HG02642 (cell line): ENCODE measurements at regions not wholly inside any gene's neighbourhood (a gene's known extent, or its start where the extent isn't known, plus 50 kb on each side); places are given as distances from the start of the nearest gene placed in this dataset.
"Not testable (repeated sequence)": the region's sequence is repeated elsewhere in the genome, so short reads cannot be mapped to it uniquely, and the experiment has no call there.

Experiments
- ATAC-seq: cut with Tn5 transposase; IDR thresholded peaks from one replicate; pipeline ENCODE4 v1.9.1; 2021; ENCODE audit warnings: mild to moderate bottlenecking; ENCODE audit not compliant: unreplicated experiment, poor library complexity

GRCh38 chr5:92353107-92354030, 970.3 kb upstream of the ARRDC3 start:
- ATAC-seq: no peak

GRCh38 chr5:92337772-92338234, 954.7 kb upstream of the ARRDC3 start:
- no peak for ATAC-seq

GRCh38 chr5:92332039-92332438, 948.9 kb upstream of the ARRDC3 start:
- ATAC-seq: no peak

- no peak for ATAC-seq
These were observed 947.2 kb upstream of the ARRDC3 start for GRCh38 chr5:92330365-92330764.

- ATAC-seq: no peak
These were observed 946.6 kb upstream of the ARRDC3 start for GRCh38 chr5:92329759-92330158.

- no peak for ATAC-seq
These were observed 945.6 kb upstream of the ARRDC3 start for GRCh38 chr5:92328584-92329259.

GRCh38 chr5:92320446-92320845, 937.3 kb upstream of the ARRDC3 start:
- no peak for ATAC-seq

- ATAC-seq: no peak
These were observed 930.3 kb upstream of the ARRDC3 start for GRCh38 chr5:92313385-92313784.

- ATAC-seq: no peak
These were observed 926.3 kb upstream of the ARRDC3 start for GRCh38 chr5:92309336-92309991.

- no peak for ATAC-seq
These were observed 925.6 kb upstream of the ARRDC3 start for GRCh38 chr5:92308679-92309078.

GRCh38 chr5:92302356-92302755, 919.2 kb upstream of the ARRDC3 start:
- not testable (repeated sequence) for ATAC-seq

GRCh38 chr5:92283521-92283920, 900.4 kb upstream of the ARRDC3 start:
- ATAC-seq: no peak

GRCh38 chr5:92271750-92272149, 888.6 kb upstream of the ARRDC3 start:
- not testable (repeated sequence) for ATAC-seq

GRCh38 chr5:92268343-92268742, 885.2 kb upstream of the ARRDC3 start:
- no peak for ATAC-seq

- no peak for ATAC-seq
These were observed 884.7 kb upstream of the ARRDC3 start for GRCh38 chr5:92267830-92268229.

- no peak for ATAC-seq
These were observed 882.7 kb upstream of the ARRDC3 start for GRCh38 chr5:92265804-92266203.

- not testable (repeated sequence) for ATAC-seq
These were observed 872.5 kb upstream of the ARRDC3 start for GRCh38 chr5:92255605-92256004.

- ATAC-seq: no peak
These were observed 865.4 kb upstream of the ARRDC3 start for GRCh38 chr5:92248518-92248917.

GRCh38 chr5:92242170-92242569, 859.1 kb upstream of the ARRDC3 start:
- no peak for ATAC-seq

GRCh38 chr5:92237896-92238295, 854.8 kb upstream of the ARRDC3 start:
- ATAC-seq: no peak

GRCh38 chr5:92222449-92222848, 839.3 kb upstream of the ARRDC3 start:
- ATAC-seq: no peak
